ENCODE measurements at regions not wholly inside any gene's neighbourhood (a gene's known extent, or its start where the extent isn't known, plus 50 kb on each side); places are given as distances from the start of the nearest gene placed in this dataset.

- TF ChIP-seq, protein P1, sequence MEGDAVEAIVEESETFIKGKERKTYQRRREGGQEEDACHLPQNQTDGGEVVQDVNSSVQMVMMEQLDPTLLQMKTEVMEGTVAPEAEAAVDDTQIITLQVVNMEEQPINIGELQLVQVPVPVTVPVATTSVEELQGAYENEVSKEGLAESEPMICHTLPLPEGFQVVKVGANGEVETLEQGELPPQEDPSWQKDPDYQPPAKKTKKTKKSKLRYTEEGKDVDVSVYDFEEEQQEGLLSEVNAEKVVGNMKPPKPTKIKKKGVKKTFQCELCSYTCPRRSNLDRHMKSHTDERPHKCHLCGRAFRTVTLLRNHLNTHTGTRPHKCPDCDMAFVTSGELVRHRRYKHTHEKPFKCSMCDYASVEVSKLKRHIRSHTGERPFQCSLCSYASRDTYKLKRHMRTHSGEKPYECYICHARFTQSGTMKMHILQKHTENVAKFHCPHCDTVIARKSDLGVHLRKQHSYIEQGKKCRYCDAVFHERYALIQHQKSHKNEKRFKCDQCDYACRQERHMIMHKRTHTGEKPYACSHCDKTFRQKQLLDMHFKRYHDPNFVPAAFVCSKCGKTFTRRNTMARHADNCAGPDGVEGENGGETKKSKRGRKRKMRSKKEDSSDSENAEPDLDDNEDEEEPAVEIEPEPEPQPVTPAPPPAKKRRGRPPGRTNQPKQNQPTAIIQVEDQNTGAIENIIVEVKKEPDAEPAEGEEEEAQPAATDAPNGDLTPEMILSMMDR (IDR thresholded peaks at IDR 0.05; ENCODE audit: insufficient read depth, low read length), result no peak
- TF ChIP-seq POLR2AphosphoS5 (IDR thresholded peaks at IDR 0.05; ENCODE audit: low read depth), result no peak
- no peak for TF ChIP-seq GABPA (IDR thresholded peaks at IDR 0.05; ENCODE audit: low read depth)
Observed at GRCh38 chr4:176548571-176548970, 228.8 kb downstream of the SPCS3 start.
